ENCODE measurements at regions not wholly inside any gene's neighbourhood (a gene's known extent, or its start where the extent isn't known, plus 50 kb on each side); places are given as distances from the start of the nearest gene placed in this dataset.

GRCh38 chr5:62980884-62981283, 402.3 kb downstream of the LRRC70 start:
- Mint-ChIP-seq H3K4me1 (ENCODE audit: low read depth) (no peaks in the 10 kb centered on the region), H3K9me3 (peaks cover 2% of the 10 kb centered on the region), H3K36me3 (ENCODE audit: low read depth) (no peaks in the 10 kb centered on the region), H3K27ac (no peak overlapping the region), H3K4me3 (no peak overlapping the region), H3K27me3 (no peaks in the 10 kb centered on the region)

DNA sequence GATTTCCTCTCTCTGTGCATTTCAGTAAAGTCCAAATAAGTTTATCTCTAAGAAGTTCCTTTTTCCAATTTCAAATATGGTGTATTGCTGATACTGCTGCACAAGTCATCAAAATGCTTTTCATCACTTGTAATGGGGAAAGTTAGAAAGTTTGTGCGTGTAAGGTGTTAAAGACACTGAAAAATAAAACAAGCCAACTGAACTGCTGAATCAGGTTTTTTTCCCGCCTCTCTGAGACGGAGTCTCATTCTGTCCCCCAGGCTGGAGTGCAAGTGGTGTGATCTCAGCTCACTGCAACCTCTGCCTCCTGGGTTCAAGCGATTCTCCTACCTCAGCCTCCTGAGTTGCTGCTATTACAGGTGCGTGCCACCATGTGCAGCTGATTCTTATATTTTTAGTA, 400.9 kb downstream of the LRRC70 start:
- no peak overlapping the region for H3K4me3 Mint-ChIP-seq

GRCh38 chr5:62977661-62978060, 399.0 kb downstream of the LRRC70 start:
- H3K4me1 Mint-ChIP-seq (ENCODE audit: low read depth), result no peaks in the 10 kb centered on the region
- no peaks in the 10 kb centered on the region for H3K27me3 Mint-ChIP-seq
- H3K4me3 Mint-ChIP-seq, result no peak overlapping the region
- H3K36me3 Mint-ChIP-seq (ENCODE audit: low read depth), result no peaks in the 10 kb centered on the region
- no peak overlapping the region for H3K27ac Mint-ChIP-seq
- H3K9me3 Mint-ChIP-seq, result no peaks in the 10 kb centered on the region

More for the DNA sequence above, 400.9 kb downstream of the LRRC70 start:
- Mint-ChIP-seq H3K27ac (no peak overlapping the region), H3K27me3 (no peaks in the 10 kb centered on the region), H3K36me3 (ENCODE audit: low read depth) (no peaks in the 10 kb centered on the region), H3K9me3 (no peaks in the 10 kb centered on the region), H3K4me1 (ENCODE audit: low read depth) (no peaks in the 10 kb centered on the region)

DNA sequence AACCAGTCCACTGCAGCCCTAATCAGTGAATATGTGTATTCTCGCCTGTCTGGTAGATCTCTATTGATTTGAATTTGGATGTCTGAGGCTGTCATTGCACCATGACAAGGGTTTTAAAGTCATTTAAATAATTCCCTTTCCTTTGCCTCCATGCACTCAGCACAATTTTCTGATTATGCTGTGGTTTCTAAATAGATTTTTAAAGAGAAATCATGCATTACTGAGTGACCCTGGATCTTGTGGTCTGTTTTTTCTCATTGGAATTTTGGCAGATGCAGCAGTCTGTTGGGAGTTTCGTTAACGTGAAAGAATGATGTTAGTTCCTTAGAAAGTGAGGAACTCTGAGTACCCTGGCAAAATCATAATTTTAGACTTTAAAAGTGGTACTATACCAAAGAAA, 396.0 kb downstream of the LRRC70 start:
- no peaks in the 10 kb centered on the region for H3K27me3 Mint-ChIP-seq
- H3K27ac Mint-ChIP-seq, result no peak overlapping the region
- no peaks in the 10 kb centered on the region for H3K36me3 Mint-ChIP-seq (ENCODE audit: low read depth)
- H3K4me1 Mint-ChIP-seq (ENCODE audit: low read depth), result no peaks in the 10 kb centered on the region
- peaks cover 3% of the 10 kb centered on the region for H3K9me3 Mint-ChIP-seq
- H3K4me3 Mint-ChIP-seq, result no peak overlapping the region

DNA sequence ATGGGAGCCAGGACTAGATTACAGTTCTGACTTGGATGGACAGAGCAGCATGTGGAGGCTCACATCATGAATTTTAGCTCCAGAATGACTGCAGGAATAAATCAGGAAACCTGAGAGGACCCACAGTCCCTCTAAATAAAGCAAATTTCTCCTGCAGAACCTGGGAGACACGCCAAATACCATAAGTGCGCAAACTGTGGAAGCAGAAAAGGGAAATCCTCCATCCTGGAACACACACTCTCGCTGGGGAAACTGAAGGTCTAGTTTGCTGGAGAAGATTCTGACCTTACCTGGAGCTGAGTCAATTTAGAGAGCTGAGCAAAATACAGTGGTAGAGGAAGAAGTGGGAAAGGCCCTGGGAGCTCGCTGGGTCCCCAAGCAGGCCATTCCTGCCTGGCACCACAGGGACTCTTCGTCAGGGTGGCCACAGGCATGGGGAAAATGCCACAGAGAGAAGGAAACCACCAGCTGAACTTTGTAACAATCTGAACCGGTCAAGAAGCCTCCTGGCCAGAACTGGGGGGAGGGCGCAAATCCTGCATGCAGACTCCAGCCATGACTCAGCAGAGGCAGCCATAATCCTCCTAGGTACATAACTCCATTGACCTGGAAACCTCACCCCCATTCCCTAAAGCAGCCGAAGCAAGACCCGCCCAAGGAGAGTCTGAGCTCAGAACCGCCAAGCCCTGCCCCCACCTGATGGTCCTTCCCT, 390.9 kb downstream of the LRRC70 start:
- Mint-ChIP-seq H3K9me3 (peaks cover 19% of the 10 kb centered on the region), H3K27me3 (no peaks in the 10 kb centered on the region), H3K4me3 (no peak overlapping the region), H3K36me3 (ENCODE audit: low read depth) (no peaks in the 10 kb centered on the region), H3K27ac (no peak overlapping the region), H3K4me1 (ENCODE audit: low read depth) (no peaks in the 10 kb centered on the region)

GRCh38 chr5:62964428-62964827, 385.8 kb downstream of the LRRC70 start:
- Mint-ChIP-seq H3K27ac (no peak overlapping the region), H3K36me3 (ENCODE audit: low read depth) (no peaks in the 10 kb centered on the region), H3K27me3 (no peaks in the 10 kb centered on the region), H3K9me3 (peaks cover 37% of the 10 kb centered on the region), H3K4me1 (ENCODE audit: low read depth) (no peaks in the 10 kb centered on the region), H3K4me3 (no peak overlapping the region)

GRCh38 chr5:62960781-62961180, 382.2 kb downstream of the LRRC70 start:
- Mint-ChIP-seq H3K9me3 (peaks cover 26% of the 10 kb centered on the region), H3K4me3 (no peak overlapping the region), H3K36me3 (ENCODE audit: low read depth) (no peaks in the 10 kb centered on the region), H3K27ac (no peak overlapping the region), H3K4me1 (ENCODE audit: low read depth) (no peaks in the 10 kb centered on the region), H3K27me3 (no peaks in the 10 kb centered on the region)

GRCh38 chr5:62956597-62956996, 378.0 kb downstream of the LRRC70 start:
- Mint-ChIP-seq H3K27me3 (no peaks in the 10 kb centered on the region), H3K4me1 (ENCODE audit: low read depth) (no peaks in the 10 kb centered on the region), H3K4me3 (no peak overlapping the region), H3K9me3 (no peaks in the 10 kb centered on the region), H3K27ac (no peak overlapping the region), H3K36me3 (ENCODE audit: low read depth) (no peaks in the 10 kb centered on the region)

DNA sequence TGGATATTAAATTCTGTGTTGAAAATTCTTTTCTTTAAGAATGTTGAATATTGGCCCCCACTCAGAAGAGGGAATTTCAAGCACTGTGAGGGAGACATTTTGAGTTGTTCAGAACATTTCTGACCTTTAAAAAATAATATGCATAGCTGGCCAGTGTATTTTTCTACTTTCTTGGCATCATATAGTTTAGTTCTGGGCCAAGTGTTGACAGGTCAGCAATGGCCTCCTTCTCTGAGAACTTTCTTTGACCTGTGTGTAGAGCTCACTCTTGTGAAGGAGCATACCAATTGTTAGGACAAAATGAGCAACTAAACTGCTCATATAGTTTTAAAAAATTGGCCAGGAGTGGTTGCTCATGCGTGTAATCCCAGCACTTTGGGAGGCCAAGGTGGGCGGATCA, 376.0 kb downstream of the LRRC70 start:
- Mint-ChIP-seq H3K9me3 (peaks cover 3% of the 10 kb centered on the region), H3K4me1 (ENCODE audit: low read depth) (no peaks in the 10 kb centered on the region), H3K4me3 (no peak overlapping the region), H3K27ac (no peak overlapping the region), H3K27me3 (no peaks in the 10 kb centered on the region), H3K36me3 (ENCODE audit: low read depth) (no peaks in the 10 kb centered on the region)

DNA sequence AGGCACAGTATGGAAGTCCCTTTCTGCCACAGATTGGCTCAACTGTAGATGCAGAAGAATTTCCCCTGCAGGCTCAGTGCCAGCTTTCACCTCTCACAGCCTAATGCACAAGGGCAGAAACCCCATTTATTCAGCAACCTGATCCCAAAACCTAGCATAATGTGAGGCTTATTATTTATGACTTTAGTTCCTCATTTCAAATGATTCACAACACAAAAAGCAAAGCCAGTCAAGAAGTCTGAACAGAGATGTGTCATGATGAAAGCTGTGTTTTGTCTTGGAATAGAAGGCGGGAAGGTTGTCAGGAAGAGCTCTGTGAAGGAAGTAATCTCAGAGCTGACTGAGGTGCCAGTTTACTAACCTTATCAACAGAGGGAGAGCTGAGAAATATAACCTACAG, 369.7 kb downstream of the LRRC70 start:
- Mint-ChIP-seq H3K9me3 (peaks cover 3% of the 10 kb centered on the region), H3K27ac (no peak overlapping the region), H3K36me3 (ENCODE audit: low read depth) (no peaks in the 10 kb centered on the region), H3K27me3 (no peaks in the 10 kb centered on the region), H3K4me1 (ENCODE audit: low read depth) (no peaks in the 10 kb centered on the region), H3K4me3 (no peak overlapping the region)

GRCh38 chr5:62942384-62942783, 363.8 kb downstream of the LRRC70 start:
- no peaks in the 10 kb centered on the region for H3K27me3 Mint-ChIP-seq
- H3K36me3 Mint-ChIP-seq (ENCODE audit: low read depth), result no peaks in the 10 kb centered on the region
- H3K4me3 Mint-ChIP-seq, result no peak overlapping the region
- no peak overlapping the region for H3K27ac Mint-ChIP-seq
- no peaks in the 10 kb centered on the region for H3K9me3 Mint-ChIP-seq
- H3K4me1 Mint-ChIP-seq (ENCODE audit: low read depth), result no peaks in the 10 kb centered on the region

DNA sequence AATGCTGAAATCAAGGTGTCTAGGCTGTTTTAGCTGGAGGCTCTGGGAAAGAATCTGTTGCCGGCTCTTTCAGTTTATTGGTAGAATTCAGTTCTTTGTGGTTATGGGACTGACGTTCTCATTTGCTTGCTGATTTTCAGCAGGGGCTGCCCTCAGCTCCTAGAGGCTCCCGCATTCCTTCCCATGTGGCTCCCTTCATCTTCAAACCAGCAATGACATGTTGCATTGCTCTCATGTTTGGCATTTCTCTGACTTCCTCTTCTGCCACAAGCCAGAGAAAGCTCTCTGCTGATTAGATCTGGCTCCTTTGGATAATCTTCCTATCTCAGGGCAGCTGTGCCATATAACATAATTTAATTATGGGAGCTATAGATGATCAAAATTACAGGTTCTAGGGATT, 360.3 kb downstream of the LRRC70 start:
- H3K36me3 Mint-ChIP-seq (ENCODE audit: low read depth), result no peaks in the 10 kb centered on the region
- H3K9me3 Mint-ChIP-seq, result no peaks in the 10 kb centered on the region
- H3K27ac Mint-ChIP-seq, result no peak overlapping the region
- no peak overlapping the region for H3K4me3 Mint-ChIP-seq
- H3K27me3 Mint-ChIP-seq, result no peaks in the 10 kb centered on the region
- H3K4me1 Mint-ChIP-seq (ENCODE audit: low read depth), result no peaks in the 10 kb centered on the region

GRCh38 chr5:62937661-62938558, 359.3 kb downstream of the LRRC70 start:
- no peak overlapping the region for H3K4me3 Mint-ChIP-seq
- no peaks in the 10 kb centered on the region for H3K9me3 Mint-ChIP-seq
- no peak overlapping the region for H3K27ac Mint-ChIP-seq
- no peaks in the 10 kb centered on the region for H3K27me3 Mint-ChIP-seq
- H3K4me1 Mint-ChIP-seq (ENCODE audit: low read depth), result no peaks in the 10 kb centered on the region
- no peaks in the 10 kb centered on the region for H3K36me3 Mint-ChIP-seq (ENCODE audit: low read depth)

GRCh38 chr5:62935660-62936059, 357.0 kb downstream of the LRRC70 start:
- no peaks in the 10 kb centered on the region for H3K36me3 Mint-ChIP-seq (ENCODE audit: low read depth)
- H3K4me1 Mint-ChIP-seq (ENCODE audit: low read depth), result no peaks in the 10 kb centered on the region
- H3K9me3 Mint-ChIP-seq, result no peaks in the 10 kb centered on the region
- H3K27me3 Mint-ChIP-seq, result no peaks in the 10 kb centered on the region
- no peak overlapping the region for H3K27ac Mint-ChIP-seq
- H3K4me3 Mint-ChIP-seq, result no peak overlapping the region

- no peaks in the 10 kb centered on the region for H3K4me1 Mint-ChIP-seq (ENCODE audit: low read depth)
- no peaks in the 10 kb centered on the region for H3K27me3 Mint-ChIP-seq
- no peaks in the 10 kb centered on the region for H3K36me3 Mint-ChIP-seq (ENCODE audit: low read depth)
- no peak overlapping the region for H3K4me3 Mint-ChIP-seq
- no peak overlapping the region for H3K27ac Mint-ChIP-seq
- H3K9me3 Mint-ChIP-seq, result no peaks in the 10 kb centered on the region
Measured at GRCh38 chr5:62934319-62934718, 355.7 kb downstream of the LRRC70 start.
